RWPE2 (cell line): ENCODE measurements at regions not wholly inside any gene's neighbourhood (a gene's known extent, or its start where the extent isn't known, plus 50 kb on each side); places are given as distances from the start of the nearest gene placed in this dataset.

Source experiments
- ATAC-seq: fragments of 200-7000 bp; cut with Tn5 transposase; 3 replicates; pipeline ENCODE4 v1.9.1; 2021; ENCODE audit warnings: low read depth
- DNase-seq: peaks from one replicate; pipeline ENCODE4 v3.0.0-alpha.2; 2020; ENCODE audit warnings: low spot score
- H3K27ac ChIP-seq: fragments of 450-650 bp; 2 replicates; pipeline ENCODE4 v1.5.1; 2017; ENCODE audit warnings: mild to moderate bottlenecking; ENCODE audit not compliant: poor library complexity, severe bottlenecking
- H3K27me3 ChIP-seq: fragments of 250-450 bp; sonication (Bioruptor Pico); 2 replicates; pipeline ENCODE4 v1.5.1; 2021; ENCODE audit warnings: mild to moderate bottlenecking, moderate library complexity; ENCODE audit not compliant: insufficient read depth, poor library complexity, severe bottlenecking
- H3K36me3 ChIP-seq: fragments of 250-450 bp; sonication (Bioruptor Pico); 2 replicates; pipeline ENCODE4 v1.5.1; 2020; ENCODE audit warnings: low read depth, mild to moderate bottlenecking, moderate library complexity
- H3K4me1 ChIP-seq: fragments of 250-450 bp; sonication (Bioruptor Pico); 2 replicates; pipeline ENCODE4 v1.5.1; 2021; ENCODE audit warnings: mild to moderate bottlenecking, moderate library complexity; ENCODE audit not compliant: insufficient read depth, poor library complexity, severe bottlenecking
- H3K4me3 ChIP-seq: fragments of 250-450 bp; sonication (Bioruptor Pico); 2 replicates; pipeline ENCODE4 v1.5.1; 2021; ENCODE audit warnings: mild to moderate bottlenecking, moderate library complexity; ENCODE audit not compliant: severe bottlenecking
- H3K9me3 ChIP-seq: fragments of 250-450 bp; sonication (Bioruptor Pico); 2 replicates; pipeline ENCODE4 v1.5.1; 2021; ENCODE audit warnings: mild to moderate bottlenecking, moderate library complexity; ENCODE audit not compliant: severe bottlenecking
- TF ChIP-seq, protein P1 (sequence below): fragments of 450-650 bp; IDR thresholded peaks from one replicate; pipeline ENCODE4 v1.5.1; 2017; ENCODE audit warnings: mild to moderate bottlenecking, moderate library complexity; ENCODE audit not compliant: poor library complexity, severe bottlenecking

DNA sequence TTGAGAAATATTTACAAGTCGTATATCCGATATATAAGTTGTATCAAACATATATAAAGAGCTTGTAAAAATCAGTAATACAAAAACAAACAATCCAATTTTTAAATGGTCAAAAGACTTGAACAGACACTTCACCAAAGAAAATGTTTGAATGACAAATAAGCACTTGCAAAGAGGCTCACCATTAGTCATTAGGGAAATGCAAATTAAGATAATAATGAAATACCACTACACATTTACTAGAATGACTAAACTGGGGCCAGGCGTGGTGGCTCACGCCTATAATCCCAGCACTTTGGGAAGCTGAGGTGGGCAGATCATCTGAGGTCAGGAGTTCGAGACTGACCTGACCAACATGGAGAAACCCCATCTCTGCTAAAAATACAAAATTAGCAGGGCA lies 134.6 kb upstream of the HAND1 start:
- Histone ChIP-seq H3K4me3 (no peak overlapping the region), H3K4me1 (no peaks in the 10 kb centered on the region), H3K27me3 (peaks cover 74% of the 10 kb centered on the region), H3K27ac (no peak overlapping the region), H3K36me3 (no peaks in the 10 kb centered on the region), H3K9me3 (no peaks in the 10 kb centered on the region)
- TF ChIP-seq, protein P1, sequence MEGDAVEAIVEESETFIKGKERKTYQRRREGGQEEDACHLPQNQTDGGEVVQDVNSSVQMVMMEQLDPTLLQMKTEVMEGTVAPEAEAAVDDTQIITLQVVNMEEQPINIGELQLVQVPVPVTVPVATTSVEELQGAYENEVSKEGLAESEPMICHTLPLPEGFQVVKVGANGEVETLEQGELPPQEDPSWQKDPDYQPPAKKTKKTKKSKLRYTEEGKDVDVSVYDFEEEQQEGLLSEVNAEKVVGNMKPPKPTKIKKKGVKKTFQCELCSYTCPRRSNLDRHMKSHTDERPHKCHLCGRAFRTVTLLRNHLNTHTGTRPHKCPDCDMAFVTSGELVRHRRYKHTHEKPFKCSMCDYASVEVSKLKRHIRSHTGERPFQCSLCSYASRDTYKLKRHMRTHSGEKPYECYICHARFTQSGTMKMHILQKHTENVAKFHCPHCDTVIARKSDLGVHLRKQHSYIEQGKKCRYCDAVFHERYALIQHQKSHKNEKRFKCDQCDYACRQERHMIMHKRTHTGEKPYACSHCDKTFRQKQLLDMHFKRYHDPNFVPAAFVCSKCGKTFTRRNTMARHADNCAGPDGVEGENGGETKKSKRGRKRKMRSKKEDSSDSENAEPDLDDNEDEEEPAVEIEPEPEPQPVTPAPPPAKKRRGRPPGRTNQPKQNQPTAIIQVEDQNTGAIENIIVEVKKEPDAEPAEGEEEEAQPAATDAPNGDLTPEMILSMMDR, result no peak
- DNase-seq (no peak), ATAC-seq (no peak)

DNA sequence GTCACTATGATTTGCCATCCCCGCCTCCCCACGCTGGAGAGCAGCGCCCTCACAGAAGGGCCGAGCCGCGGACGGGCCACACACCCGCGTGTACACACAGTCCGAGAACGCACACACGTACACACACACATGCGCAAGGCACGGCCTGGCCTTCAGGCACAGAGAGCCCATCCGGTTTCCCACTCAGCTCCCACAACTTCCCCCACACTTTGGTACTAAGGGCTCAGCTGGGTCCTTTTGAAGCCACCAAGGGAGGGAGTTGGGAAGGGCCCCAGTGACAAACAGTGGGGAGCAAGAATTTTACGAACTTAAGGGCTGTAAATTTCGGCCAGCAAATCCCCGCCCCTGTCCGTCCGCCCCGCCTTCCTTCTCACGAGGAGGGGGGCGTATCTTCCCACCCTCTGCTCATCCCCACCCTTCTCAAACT lies 133.3 kb upstream of the HAND1 start:
- no peak overlapping the region for H3K4me3 ChIP-seq
- no peaks in the 10 kb centered on the region for H3K36me3 ChIP-seq
- ATAC-seq (no peak; the same call in 2 of the 3 replicates), DNase-seq (no peak)
- no peak overlapping the region for H3K27ac ChIP-seq
- peaks cover 71% of the 10 kb centered on the region for H3K27me3 ChIP-seq
- no peaks in the 10 kb centered on the region for H3K4me1 ChIP-seq
- TF ChIP-seq, protein P1, result no peak
- no peaks in the 10 kb centered on the region for H3K9me3 ChIP-seq

DNA sequence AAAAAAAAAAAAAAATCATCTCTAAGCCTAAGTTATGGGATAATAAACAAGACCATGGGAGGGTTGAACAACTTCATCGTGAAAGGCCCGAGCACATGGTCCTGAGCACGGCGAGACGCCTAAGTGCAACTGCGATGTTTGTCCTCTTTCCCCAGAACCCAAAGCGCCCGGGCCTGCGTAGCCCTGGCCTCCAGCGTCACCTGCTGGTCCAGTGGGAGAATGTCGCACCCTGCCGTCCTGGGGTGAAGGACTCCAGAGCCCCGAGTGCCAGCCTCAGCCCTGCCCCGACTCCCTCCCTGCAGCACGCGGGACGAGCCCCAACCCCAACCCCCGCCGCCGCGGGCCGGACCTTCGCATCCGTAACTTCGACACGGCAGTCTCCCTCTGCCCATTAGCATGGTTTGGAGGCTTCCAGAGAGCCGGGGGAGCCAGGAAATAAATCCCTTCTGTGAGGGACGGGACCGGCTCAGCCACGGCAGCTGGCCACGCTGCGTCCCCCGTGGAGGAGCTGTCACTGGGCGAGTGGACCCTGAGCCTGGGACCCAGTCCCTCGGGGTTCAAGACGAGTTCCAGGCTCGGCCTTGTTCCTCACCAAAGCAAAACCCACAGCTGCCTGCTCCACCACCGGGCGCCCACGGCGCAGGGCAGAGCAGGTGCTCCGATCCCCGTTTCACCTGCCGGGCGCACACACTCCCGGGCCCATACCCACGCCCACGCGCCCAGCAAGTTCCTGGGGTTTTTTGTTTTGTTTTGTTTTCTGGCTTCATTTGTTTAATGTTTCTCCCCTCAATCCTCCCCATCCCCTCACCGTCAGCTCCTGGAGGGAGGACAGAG lies 132.5 kb upstream of the HAND1 start:
- H3K27me3 ChIP-seq, result peaks cover 63% of the 10 kb centered on the region
- peak; percentile 80 for DNase-seq
- TF ChIP-seq, protein P1, result peak; percentile 93
- peak; percentile 91 for ATAC-seq
- no peaks in the 10 kb centered on the region for H3K36me3 ChIP-seq
- H3K27ac ChIP-seq, result no peak overlapping the region
- H3K4me1 ChIP-seq, result no peaks in the 10 kb centered on the region
- no peaks in the 10 kb centered on the region for H3K9me3 ChIP-seq
- peak overlapping the region; percentile 4 for H3K4me3 ChIP-seq

DNA sequence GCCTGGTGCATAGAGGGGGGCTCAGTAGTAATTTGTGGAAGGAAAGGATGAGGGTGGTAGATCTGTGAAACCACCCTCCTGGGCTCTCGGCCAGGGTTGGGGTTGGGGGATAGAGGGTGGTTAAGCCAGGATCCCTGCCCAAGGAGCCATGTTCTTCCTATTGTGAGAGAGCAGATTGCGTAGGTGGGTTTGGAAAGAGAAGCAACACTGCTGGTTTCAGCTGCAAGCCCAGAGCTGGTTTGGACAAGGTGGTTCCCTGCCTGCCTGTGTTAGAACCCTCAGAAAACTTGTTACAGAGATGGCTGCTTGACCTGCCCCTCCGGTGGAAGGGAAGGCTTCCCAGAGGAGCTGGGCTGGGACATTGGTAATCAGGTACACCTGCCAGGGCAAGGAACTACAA lies 131.2 kb upstream of the HAND1 start:
- peaks cover 50% of the 10 kb centered on the region for H3K27me3 ChIP-seq
- H3K36me3 ChIP-seq, result no peaks in the 10 kb centered on the region
- H3K4me1 ChIP-seq, result no peaks in the 10 kb centered on the region
- H3K4me3 ChIP-seq, result no peak overlapping the region
- no peak for ATAC-seq
- no peak for DNase-seq
- no peaks in the 10 kb centered on the region for H3K9me3 ChIP-seq
- H3K27ac ChIP-seq, result no peak overlapping the region
- TF ChIP-seq, protein P1, result no peak

DNA sequence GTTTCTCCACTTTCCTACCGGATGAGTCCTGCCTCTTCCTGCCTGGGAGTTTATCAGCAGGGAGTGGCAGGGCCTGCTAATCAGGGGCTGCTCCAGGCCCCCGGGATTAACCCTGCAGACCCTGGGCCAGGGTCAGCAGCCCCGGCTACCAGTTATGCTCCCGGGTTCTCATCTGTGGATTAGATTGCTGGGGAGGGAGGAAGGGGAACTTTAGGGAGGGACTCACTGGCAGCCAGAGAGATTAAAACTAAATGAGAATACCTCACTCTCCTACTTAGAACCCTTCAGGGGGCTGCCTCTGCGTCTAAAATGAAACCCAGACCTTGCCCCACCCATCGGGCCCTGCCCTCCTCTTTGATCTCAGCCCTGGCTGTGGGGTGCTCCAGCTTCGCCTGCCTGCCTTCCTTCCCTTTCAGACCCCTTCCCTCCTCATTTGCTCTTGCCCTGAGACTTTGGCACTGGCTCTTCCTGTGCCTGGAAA lies 130.5 kb upstream of the HAND1 start:
- Histone ChIP-seq H3K27ac (no peak overlapping the region), H3K27me3 (peaks cover 48% of the 10 kb centered on the region), H3K4me3 (no peak overlapping the region), H3K9me3 (no peaks in the 10 kb centered on the region), H3K4me1 (no peaks in the 10 kb centered on the region), H3K36me3 (no peaks in the 10 kb centered on the region)
- DNase-seq (no peak), ATAC-seq (no peak)
- TF ChIP-seq, protein P1, result no peak
